Activated CD4-positive, alpha-beta T cell treated with anti-CD3 and anti-CD28 coated beads, Interleukin-2, amount 10 ng/mL, durations not matched to agents 24 days and 14 days (primary cell): ENCODE measurements at regions not wholly inside any gene's neighbourhood (a gene's known extent, or its start where the extent isn't known, plus 50 kb on each side); places are given as distances from the start of the nearest gene placed in this dataset.

ENCODE experiments used
- DNase-seq: peaks from one replicate; pipeline ENCODE4 v3.0.0; 2022
- H3K27ac Mint-ChIP-seq: one replicate; pipeline ENCODE4 v1.8.0; 2022; ENCODE audit warnings: mild to moderate bottlenecking, mixed read lengths
- H3K27me3 Mint-ChIP-seq: one replicate; pipeline ENCODE4 v1.8.0; 2022; ENCODE audit warnings: mixed read lengths
- H3K36me3 Mint-ChIP-seq: one replicate; pipeline ENCODE4 v1.8.0; 2022; ENCODE audit warnings: low read depth, mild to moderate bottlenecking, mixed read lengths
- H3K4me1 Mint-ChIP-seq: one replicate; pipeline ENCODE4 v1.8.0; 2021; ENCODE audit warnings: mixed read lengths
- H3K4me3 Mint-ChIP-seq: one replicate; pipeline ENCODE4 v1.8.0; 2022; ENCODE audit warnings: mild to moderate bottlenecking, moderate library complexity, mixed read lengths
- H3K9me3 Mint-ChIP-seq: one replicate; pipeline ENCODE4 v1.8.0; 2021; ENCODE audit warnings: mixed read lengths
- intact Hi-C: fragments of 100-400 bp; cut with micrococcal nuclease; formaldehyde crosslinking; loops from one replicate; pipeline ENCODE4 v1.15.1; 2023

- Mint-ChIP-seq H3K27me3 (no peaks in the 10 kb centered on the region), H3K36me3 (no peaks in the 10 kb centered on the region), H3K27ac (no peak overlapping the region), H3K4me1 (no peaks in the 10 kb centered on the region), H3K9me3 (no peaks in the 10 kb centered on the region), H3K4me3 (no peak overlapping the region)
- intact Hi-C loops: no loop called here
- no peak for DNase-seq
These were observed 203.1 kb downstream of the CDC14C start for GRCh38 chr7:49127359-49127913.

GRCh38 chr7:49137978-49138377 lies 213.6 kb downstream of the CDC14C start:
- Mint-ChIP-seq H3K27ac (no peak overlapping the region), H3K27me3 (no peaks in the 10 kb centered on the region), H3K4me3 (no peak overlapping the region), H3K36me3 (no peaks in the 10 kb centered on the region), H3K4me1 (no peaks in the 10 kb centered on the region), H3K9me3 (no peaks in the 10 kb centered on the region)
- DNase-seq: no peak
- intact Hi-C loops: no loop called here

- intact Hi-C loops: no loop called here
- H3K9me3 Mint-ChIP-seq: no peaks in the 10 kb centered on the region
These were observed 226.1 kb downstream of the CDC14C start for GRCh38 chr7:49150486-49150885.

GRCh38 chr7:49151146-49151545 lies 226.8 kb downstream of the CDC14C start:
- H3K4me3 Mint-ChIP-seq: no peak overlapping the region
- no peaks in the 10 kb centered on the region for H3K9me3 Mint-ChIP-seq
- no peaks in the 10 kb centered on the region for H3K36me3 Mint-ChIP-seq
- H3K27me3 Mint-ChIP-seq: no peaks in the 10 kb centered on the region
- no peak overlapping the region for H3K27ac Mint-ChIP-seq
- DNase-seq: no peak
- H3K4me1 Mint-ChIP-seq: no peaks in the 10 kb centered on the region
- intact Hi-C loops: no loop called here

More at GRCh38 chr7:49150486-49150885, 226.1 kb downstream of the CDC14C start:
- Mint-ChIP-seq H3K27ac (no peak overlapping the region), H3K27me3 (no peaks in the 10 kb centered on the region), H3K4me1 (no peaks in the 10 kb centered on the region), H3K36me3 (no peaks in the 10 kb centered on the region), H3K4me3 (no peak overlapping the region)
- DNase-seq: no peak

GRCh38 chr7:49158321-49158720 lies 234.0 kb downstream of the CDC14C start:
- Mint-ChIP-seq H3K4me1 (no peaks in the 10 kb centered on the region), H3K27ac (no peak overlapping the region), H3K4me3 (no peak overlapping the region), H3K27me3 (no peaks in the 10 kb centered on the region), H3K36me3 (no peaks in the 10 kb centered on the region), H3K9me3 (no peaks in the 10 kb centered on the region)
- intact Hi-C loops: no loop called here
- DNase-seq: no peak

GRCh38 chr7:49159536-49159935 lies 235.2 kb downstream of the CDC14C start:
- no peaks in the 10 kb centered on the region for H3K27me3 Mint-ChIP-seq
- H3K4me1 Mint-ChIP-seq: no peaks in the 10 kb centered on the region
- no peaks in the 10 kb centered on the region for H3K36me3 Mint-ChIP-seq
- H3K27ac Mint-ChIP-seq: no peak overlapping the region
- intact Hi-C loops: no loop called here
- DNase-seq: no peak
- no peaks in the 10 kb centered on the region for H3K9me3 Mint-ChIP-seq
- H3K4me3 Mint-ChIP-seq: no peak overlapping the region

GRCh38 chr7:49166441-49166840 lies 242.1 kb downstream of the CDC14C start:
- Mint-ChIP-seq H3K9me3 (no peaks in the 10 kb centered on the region), H3K27ac (no peak overlapping the region), H3K4me1 (no peaks in the 10 kb centered on the region), H3K4me3 (no peak overlapping the region), H3K36me3 (no peaks in the 10 kb centered on the region), H3K27me3 (no peaks in the 10 kb centered on the region)
- intact Hi-C loops: no loop called here
- DNase-seq: no peak

GRCh38 chr7:49172639-49173038 lies 248.3 kb downstream of the CDC14C start:
- H3K4me1 Mint-ChIP-seq: no peaks in the 10 kb centered on the region
- no peaks in the 10 kb centered on the region for H3K9me3 Mint-ChIP-seq
- DNase-seq: no peak
- H3K36me3 Mint-ChIP-seq: no peaks in the 10 kb centered on the region
- intact Hi-C loops: no loop called here
- no peaks in the 10 kb centered on the region for H3K27me3 Mint-ChIP-seq
- no peak overlapping the region for H3K27ac Mint-ChIP-seq
- no peak overlapping the region for H3K4me3 Mint-ChIP-seq

GRCh38 chr7:49174396-49174795 lies 250.0 kb downstream of the CDC14C start:
- Mint-ChIP-seq H3K27ac (no peak overlapping the region), H3K4me3 (no peak overlapping the region), H3K4me1 (no peaks in the 10 kb centered on the region), H3K27me3 (no peaks in the 10 kb centered on the region), H3K9me3 (no peaks in the 10 kb centered on the region), H3K36me3 (no peaks in the 10 kb centered on the region)
- intact Hi-C loops: no loop called here
- DNase-seq: no peak

- Mint-ChIP-seq H3K4me1 (no peaks in the 10 kb centered on the region), H3K27ac (no peak overlapping the region), H3K27me3 (no peaks in the 10 kb centered on the region), H3K4me3 (no peak overlapping the region), H3K9me3 (no peaks in the 10 kb centered on the region), H3K36me3 (no peaks in the 10 kb centered on the region)
- DNase-seq: no peak
- intact Hi-C loops: no loop called here
These were observed 263.4 kb downstream of the CDC14C start for GRCh38 chr7:49187543-49188268.

GRCh38 chr7:49228426-49229098 lies 304.2 kb downstream of the CDC14C start:
- H3K4me1 Mint-ChIP-seq: no peaks in the 10 kb centered on the region
- no peaks in the 10 kb centered on the region for H3K9me3 Mint-ChIP-seq
- intact Hi-C loops: no loop called here
- no peaks in the 10 kb centered on the region for H3K36me3 Mint-ChIP-seq
- no peaks in the 10 kb centered on the region for H3K27me3 Mint-ChIP-seq
- no peak for DNase-seq
- H3K27ac Mint-ChIP-seq: no peak overlapping the region
- H3K4me3 Mint-ChIP-seq: no peak overlapping the region

- no peaks in the 10 kb centered on the region for H3K27me3 Mint-ChIP-seq
- H3K4me3 Mint-ChIP-seq: no peak overlapping the region
- no peaks in the 10 kb centered on the region for H3K36me3 Mint-ChIP-seq
- intact Hi-C loops: no loop called here
- H3K27ac Mint-ChIP-seq: no peak overlapping the region
- DNase-seq: no peak
- no peaks in the 10 kb centered on the region for H3K4me1 Mint-ChIP-seq
- no peaks in the 10 kb centered on the region for H3K9me3 Mint-ChIP-seq
These were observed 304.9 kb downstream of the CDC14C start for GRCh38 chr7:49229246-49229645.

- no peaks in the 10 kb centered on the region for H3K4me1 Mint-ChIP-seq
- no peaks in the 10 kb centered on the region for H3K36me3 Mint-ChIP-seq
- no peak overlapping the region for H3K4me3 Mint-ChIP-seq
- H3K27me3 Mint-ChIP-seq: no peaks in the 10 kb centered on the region
- H3K9me3 Mint-ChIP-seq: peaks cover under 1% of the 10 kb centered on the region
- no peak for DNase-seq
- intact Hi-C loops: no loop called here
- H3K27ac Mint-ChIP-seq: no peak overlapping the region
These were observed 319.2 kb downstream of the CDC14C start for GRCh38 chr7:49243521-49243920.

- no peak overlapping the region for H3K4me3 Mint-ChIP-seq
- H3K4me1 Mint-ChIP-seq: no peaks in the 10 kb centered on the region
- no peaks in the 10 kb centered on the region for H3K27me3 Mint-ChIP-seq
- intact Hi-C loops: no loop called here
- DNase-seq: no peak
- no peak overlapping the region for H3K27ac Mint-ChIP-seq
- H3K9me3 Mint-ChIP-seq: no peaks in the 10 kb centered on the region
- H3K36me3 Mint-ChIP-seq: no peaks in the 10 kb centered on the region
These were observed 320.2 kb downstream of the CDC14C start for GRCh38 chr7:49244543-49244942.
